Hippocampal formation (tissue), 2 donors: ENCODE measurements at regions not wholly inside any gene's neighbourhood (a gene's known extent, or its start where the extent isn't known, plus 50 kb on each side); places are given as distances from the start of the nearest gene placed in this dataset.

Experiments used
- DNase-seq, 2 donors: peaks; one replicate each; lab custom pipeline; 2025; lab: John Stamatoyannopoulos, UW

DNA sequence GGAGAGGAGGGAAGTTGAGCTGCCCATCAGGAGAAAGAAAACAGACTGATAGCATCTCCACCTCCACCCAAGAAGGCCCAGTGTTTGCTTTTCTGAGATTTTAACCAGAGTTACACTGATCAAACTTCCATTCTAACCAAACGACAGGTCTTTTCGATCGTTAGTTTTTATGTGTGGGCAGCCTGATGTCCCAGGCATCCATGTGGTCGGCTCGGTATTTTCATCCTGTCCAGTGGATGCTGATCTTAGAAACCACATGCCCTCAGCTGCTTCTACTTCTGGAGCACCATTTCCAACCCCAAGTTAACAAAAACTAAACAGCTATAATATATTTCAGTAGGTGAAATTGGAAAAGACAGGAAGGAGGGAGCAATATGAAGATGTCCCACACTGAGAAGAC, 536.8 kb upstream of the JAG1 start:
- DNase-seq: no peak

DNA sequence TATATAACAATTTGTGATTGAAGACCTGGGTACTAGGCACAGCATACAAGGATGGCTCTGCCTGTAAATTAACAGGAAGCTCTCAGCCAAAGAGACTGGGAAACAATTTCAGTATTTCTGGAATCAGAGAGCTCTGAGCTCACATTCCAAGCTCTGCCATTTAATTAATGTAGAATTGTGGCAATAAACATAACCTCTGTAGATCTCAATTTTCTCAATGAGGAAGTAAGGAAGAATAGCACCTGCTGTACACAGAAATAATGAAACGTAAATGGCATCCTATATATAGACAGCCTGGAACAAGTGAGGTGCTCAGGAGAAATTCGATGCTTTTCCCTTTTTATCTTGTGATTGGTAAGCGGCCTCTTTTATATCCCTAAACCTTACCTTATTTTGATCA, 538.5 kb upstream of the JAG1 start:
- no peak for DNase-seq

DNA sequence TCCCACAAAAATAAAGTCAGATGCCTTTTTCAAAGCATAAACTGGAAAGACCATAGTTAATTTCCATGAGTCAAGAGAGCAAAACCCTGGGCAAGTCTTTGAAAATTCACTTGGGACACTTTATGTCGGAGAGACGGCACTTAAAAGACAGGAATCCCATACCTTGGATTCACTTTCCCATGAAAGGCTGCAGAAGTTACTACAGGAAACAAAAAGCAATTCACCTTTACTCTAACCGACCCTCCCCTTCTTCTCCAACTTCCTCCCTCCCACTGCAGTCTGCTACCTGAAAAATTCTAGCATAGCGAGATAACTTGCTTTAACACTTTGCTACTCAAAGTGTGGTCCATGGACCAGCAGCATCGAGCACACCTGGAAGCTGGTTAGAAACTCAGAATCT, 539.1 kb upstream of the JAG1 start:
- no peak for DNase-seq

DNA sequence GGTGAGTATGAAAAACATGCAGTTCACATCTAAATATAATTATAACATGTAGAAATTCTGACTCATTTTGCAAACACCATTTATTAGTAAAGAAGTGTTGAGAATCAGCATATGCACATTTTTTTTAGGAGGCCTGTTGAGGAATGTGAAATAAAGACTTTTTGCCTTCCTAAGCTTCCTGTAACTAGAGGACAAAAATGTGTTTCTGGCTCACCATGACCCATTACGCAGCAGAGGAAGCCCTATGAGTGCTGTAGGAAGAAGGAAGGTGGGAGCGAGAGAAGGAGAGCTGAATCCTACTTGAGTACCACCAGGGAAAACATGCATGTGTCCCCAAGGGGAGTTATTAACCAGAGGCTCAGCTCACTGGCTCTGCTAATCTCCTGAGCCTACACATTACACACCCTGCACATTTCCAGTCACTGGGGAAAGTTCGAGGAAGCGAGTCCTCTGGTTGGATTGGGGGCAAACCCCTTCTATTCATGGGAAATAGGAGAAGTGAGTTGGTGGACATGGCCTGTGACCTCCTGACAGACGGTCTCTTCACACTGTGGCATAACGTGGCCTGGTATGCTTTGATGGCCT, 540.5 kb upstream of the JAG1 start:
- no peak for DNase-seq

DNA sequence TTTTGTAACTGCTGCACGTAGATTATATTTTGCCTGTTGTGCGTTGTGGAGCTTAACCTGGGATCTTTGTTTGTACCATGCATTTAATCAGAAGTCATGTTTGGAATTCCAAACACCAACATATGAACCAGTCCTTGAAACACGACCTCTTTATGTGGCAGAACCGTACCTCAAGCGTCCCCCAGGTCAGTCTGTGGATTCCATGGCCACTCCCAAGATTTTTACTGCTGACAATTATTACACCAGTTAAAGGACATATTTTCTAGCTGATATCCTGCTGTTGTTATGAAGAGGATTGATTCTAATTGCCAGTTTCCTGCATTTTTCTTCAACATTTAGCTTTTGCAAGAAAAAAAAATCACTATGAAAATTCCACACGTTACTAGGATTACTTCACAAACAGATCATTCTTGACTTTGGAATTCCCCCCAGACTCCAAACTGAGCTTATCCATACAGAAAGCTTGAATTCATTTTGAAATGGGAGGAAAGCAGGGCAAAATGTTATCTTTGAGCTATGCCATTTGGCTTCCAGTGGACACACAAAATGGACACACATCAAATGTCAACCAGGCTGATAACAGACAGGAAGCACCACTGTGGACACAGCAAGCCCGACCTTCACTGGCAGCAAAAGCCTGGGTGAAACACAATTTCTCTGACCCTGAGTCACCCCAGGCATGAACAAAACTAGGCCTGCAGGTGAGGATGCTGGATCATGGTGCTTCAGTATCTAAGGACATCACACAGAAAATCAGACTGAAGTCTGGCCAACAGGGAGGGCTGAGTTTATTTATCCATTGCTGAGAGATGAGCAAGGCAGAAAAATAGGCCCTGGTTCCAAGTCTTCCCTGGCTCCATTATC, 542.9 kb upstream of the JAG1 start:
- no peak for DNase-seq

DNA sequence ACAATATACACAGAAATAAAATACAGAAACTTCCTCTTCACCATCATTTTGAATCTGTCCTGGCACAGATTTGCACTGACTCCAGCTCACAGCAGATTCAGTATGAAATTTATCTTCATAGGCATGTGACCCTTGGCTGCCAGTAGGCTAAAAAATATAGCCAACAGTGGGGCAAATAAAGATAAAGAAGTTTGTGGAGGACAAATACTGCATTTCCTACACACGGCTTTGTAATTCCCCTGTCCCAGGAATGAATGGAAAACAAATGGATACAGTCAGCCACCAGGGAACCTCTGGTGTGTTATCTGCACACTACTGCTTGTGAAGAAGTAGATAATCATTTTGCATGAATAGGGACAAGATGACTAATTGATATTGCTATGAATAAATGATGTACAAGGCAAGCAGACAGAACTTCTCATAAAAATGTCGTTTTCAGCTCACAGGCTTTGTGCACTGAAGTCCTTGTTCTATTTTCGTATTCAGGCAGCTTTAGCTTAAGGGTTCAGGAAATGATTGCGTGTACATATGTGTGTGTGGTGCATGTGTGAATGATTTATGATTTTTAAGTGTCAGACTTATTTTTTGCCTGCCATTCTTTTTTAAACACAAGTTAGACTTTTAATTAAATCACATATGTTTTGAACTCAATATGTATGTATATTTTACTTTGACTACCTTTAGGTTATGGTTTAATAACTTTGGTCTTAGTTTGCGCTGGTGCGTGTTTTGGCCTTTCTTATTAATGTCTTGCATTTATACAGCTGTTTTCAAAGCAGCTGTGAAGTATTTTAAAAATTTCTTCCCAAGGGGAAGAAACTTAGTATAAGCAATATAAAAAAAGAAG, 543.8 kb upstream of the JAG1 start:
- DNase-seq: no peak

DNA sequence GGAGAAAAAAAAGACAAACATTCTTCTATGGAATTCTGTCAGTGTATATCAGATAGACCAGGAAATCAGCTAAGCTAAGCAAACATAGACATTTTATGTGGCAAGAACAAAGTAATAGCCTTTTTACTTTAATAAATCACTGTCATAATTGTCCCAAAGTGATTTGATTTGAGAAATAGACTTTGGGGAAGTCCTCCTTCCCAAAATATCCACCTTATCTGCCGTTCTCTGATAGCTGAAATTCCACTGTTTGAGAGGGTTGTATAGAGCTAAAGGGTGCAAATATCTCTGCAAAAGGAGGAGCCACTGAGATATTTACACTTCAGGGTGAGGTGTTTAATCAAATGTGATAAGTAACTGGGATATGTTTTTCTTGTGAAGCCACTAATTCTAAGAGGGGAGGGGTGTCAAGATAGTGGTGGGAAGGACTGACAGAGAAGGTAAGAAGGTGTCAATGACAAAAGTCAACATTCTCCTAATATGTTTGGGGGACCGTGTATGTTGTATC, 544.4 kb upstream of the JAG1 start:
- DNase-seq: no peak

DNA sequence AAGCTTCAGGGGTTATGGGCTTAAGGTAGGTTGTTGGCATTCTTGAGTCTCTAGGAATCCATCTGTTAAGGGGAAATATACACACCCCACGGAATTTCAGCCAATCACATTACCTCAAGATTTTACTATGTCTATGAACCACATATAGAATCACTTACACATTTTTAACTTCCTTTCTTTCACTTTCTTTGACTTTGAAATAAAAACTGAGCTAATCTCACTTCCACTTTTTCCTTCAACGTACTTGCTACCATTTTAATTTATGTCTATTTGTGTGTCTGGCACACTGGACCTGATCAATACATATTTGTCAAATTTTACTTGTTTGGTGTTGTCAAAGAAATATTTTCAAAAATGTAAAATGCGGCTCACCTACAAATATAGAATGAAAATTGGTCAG, 545.4 kb upstream of the JAG1 start:
- no peak for DNase-seq

DNA sequence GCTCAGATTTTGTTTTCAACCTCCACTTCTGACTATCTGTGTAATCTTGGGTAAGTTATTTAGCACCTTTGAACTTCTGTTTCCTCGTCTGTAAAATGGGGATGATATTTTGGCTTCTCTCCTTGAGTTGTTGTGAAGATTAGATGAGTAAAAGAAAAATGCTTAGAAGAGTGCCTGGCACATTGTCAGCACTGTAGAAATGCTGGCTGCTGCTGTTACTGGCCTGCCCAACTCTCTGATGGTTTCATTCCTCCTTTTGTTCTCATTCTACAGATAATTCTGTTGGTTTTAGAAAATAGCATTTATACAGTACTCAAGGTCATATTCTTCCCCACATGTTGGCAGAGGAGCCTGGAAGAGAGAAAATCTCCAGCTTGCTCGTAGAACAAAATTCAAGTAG, 547.2 kb upstream of the JAG1 start:
- no peak for DNase-seq

DNA sequence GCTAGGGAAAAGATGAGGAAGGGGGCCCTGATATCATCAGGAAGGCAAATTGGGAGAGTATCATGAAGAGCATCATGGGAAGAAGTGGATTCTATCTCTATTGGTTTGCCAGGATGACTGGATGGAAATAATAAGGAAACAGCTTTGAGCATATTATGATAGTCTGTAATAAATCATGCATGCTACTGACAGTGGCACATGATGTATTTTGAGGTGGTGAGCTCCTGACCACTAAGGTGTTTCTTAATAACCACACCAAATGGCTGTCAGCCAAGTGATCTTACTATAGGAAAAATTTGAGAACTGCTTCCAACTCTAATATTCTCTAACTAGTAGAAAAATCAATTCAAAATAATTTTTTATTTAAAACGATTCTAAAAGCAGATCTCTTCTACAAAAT, 548.4 kb upstream of the JAG1 start:
- DNase-seq: no peak

DNA sequence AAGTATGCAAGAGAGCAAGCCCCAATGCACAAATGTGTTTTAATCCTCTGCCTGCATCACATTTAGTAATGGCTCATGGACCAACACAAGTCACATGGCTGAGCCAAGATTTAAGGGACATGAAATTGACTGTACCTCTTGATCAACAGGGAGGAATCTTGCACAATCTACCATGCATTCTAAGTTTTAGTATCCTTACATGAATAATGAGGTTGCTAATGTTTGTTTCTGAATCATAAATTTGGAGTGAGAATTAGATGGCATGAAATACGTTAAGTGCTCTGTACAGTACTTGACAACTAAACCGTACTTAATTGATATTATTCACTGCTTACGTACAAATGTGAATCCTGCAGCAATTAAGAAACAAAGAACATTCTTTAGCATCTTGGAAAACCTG, 553.8 kb upstream of the JAG1 start:
- DNase-seq: no peak

DNA sequence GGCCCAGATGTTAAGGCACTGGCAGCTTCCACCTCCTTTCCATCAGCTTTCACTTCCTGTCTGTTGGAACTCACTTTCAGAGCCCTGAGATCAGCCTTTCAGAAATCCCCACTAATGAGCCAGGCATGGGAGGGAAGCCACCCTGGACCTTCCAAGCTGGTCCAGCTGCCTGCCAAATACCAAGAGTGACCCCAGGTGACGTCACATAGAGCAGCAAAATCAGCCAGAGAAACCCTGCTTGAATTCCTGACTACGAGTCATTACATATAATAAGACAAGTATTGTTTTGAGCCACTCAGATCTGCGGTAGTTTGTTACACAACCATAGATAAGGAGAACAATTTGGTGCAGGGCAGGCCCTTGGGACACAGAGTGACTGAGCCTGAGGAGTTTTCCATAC, 556.0 kb upstream of the JAG1 start:
- no peak for DNase-seq

DNA sequence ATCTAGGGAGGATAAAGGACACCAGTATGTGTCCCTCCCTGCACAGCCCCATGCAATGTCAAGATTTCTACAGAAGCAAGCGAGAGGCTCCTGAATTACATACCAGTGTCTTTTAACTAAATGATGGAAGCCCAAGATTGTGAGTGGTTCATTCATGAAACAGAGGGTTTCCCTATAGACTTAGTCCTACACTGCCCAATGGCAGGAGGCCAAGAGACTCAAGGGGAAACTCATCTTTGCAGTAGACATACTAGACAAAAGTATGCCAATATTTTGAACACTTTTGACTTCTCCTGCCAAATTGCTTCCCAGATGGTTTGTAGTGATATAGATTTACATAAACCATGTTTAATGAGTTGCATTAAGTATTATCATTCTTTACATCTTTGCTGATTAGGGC, 557.2 kb upstream of the JAG1 start:
- DNase-seq: no peak

DNA sequence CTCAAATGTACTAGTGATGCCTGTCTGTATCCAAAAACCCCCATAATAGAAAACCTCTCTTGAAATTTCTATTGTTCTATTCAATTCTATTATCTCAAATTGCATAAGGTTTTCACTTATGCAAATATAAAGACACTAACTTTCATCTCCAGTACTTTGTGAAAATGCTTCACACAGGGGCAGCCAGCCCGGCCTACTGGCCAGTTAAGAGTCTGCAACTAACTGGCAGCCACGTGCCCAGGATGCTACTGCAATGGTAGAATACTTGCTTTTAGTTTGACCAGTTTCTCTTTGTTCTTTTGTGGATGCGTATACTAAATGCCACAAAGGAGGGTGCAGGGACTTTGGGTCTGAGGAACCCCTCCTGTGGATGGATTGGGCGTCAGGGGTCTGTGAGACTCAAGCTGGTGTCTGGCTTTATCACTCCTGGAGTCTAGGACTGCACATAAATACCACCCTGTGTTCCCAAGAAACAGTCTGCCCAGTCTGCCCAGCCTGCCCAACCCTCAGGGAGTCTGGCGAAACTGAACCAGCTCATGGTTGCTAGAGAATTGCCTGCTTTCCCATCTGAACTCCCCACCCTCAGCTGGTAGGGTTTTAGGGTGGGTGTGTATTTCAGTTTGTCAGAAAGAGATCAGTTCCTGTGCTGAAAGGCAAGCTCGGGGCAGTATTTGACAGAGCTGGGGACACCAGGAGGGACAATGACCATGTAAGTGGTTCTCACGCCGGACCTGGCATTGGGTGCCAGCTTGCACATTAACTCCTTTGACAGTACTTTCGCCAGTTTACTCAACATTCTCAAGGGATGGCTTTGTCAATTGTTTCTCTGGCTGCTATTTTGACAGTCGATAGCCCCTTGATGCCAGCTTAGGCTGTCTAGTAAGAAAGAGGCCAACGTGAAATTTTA, 558.2 kb upstream of the JAG1 start:
- peak in 1 of 2 donors; percentile 15 for DNase-seq

DNA sequence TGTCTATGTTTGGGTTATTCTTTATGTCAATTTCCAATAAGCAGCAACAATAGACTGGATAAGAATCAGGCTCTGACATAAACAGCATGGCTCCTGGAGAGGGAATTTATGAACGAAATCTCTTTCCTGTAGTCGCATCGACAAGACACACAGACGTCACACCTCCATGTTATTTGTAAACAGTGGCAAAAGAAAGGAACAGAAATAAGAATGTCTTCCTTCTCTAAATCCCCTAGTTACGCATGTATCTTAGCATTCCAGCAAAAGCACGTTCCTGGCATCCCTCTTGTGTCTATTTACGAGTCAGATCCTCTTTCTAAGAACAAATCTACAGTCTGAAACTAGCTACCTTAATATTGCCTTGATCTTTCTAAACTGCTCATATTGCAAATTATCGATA, 559.1 kb upstream of the JAG1 start:
- no peak for DNase-seq

DNA sequence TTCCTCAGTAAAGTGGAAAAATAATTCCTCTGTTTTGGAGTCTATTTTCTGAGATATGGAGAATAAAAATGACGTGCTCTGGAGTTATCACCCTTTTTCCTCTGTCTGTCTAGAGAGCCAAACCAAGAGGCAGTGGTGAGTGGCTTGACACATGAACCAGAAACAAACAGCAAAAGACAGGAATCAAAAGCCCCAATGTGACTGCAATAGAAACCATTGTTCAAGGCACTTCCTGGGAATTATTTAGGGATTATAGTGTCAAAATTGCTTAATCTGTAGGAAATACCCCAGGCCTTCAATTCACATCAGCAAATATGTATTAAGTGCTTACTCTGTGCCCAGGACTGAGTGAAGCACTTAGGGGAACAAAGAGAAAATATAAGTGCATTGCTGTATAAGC, 560.4 kb upstream of the JAG1 start:
- DNase-seq: no peak

DNA sequence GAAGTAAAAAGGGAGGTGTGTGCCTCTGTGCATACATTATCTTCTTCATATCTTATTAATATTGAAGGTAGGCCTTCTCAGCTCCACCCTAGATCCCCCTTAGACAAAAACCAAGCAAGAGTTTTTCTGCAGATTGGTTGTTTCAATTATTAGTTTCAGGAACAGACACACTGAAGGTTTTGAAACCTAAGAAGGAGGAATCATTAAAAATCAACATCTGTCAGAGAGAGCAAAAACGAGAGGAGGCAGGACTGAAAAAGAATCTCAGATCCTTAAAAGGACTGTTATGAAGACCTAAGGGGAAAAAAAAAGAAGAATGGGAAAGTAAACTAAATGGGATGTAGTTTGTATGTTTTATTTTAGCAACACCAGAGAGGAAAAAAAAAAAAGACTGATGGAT, 560.8 kb upstream of the JAG1 start:
- DNase-seq: no peak

DNA sequence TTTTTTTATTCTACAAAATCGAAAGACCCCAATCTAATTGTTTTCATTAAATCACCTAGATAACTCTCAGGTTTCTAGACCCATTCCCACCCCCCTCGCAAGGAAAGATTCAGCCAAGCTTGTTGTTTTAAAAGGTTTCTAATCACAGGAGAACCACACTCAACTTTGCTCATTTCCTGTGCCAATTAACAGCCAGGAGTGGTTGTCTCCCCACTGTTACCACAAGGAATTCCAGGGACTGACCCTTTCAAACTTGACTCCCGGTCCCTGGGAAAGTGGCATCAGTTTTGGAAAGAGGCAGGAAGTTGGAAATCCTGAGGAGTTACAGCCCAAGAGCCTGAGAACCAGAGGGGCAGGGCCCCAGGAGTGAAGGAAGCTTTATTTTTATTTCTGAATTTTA, 561.3 kb upstream of the JAG1 start:
- no peak for DNase-seq

DNA sequence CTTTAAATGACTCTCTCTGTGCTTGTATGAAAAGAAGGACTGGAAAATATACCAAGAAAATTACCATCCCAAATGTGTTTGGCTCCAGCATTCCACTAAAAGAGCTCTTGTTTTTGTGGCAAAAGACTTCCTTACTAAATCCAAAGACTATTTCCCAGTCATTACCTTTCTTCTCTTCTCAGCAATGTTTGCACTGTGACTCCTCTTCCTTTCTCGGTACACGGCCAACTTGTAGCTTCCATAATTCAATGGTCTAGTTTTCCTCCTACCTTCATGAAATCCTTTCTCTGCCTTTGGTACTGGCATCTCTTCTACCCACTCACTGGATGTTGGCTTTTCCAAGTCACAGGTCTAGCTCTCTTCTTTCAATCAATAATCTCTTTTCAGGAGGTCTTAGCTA, 568.5 kb upstream of the JAG1 start:
- no peak for DNase-seq

DNA sequence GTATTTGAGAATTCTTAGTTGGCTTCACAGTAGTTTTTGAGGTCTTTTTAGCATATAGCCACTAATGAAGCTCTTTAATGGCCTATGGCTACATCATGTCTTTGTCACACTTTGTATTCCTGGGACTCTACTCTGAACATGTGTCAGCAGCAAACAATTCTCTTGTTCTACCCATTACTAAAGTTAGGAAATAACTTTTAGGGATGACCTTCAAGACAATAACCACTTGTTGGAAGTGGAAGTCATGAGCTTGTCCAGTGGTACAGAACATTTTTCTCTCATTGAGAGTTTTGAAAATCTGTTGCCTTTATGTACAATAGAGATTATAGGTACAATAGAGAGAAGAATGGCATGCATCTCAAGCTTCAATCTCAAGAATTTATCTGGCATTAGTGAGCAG, 571.6 kb upstream of the JAG1 start:
- DNase-seq: no peak

DNA sequence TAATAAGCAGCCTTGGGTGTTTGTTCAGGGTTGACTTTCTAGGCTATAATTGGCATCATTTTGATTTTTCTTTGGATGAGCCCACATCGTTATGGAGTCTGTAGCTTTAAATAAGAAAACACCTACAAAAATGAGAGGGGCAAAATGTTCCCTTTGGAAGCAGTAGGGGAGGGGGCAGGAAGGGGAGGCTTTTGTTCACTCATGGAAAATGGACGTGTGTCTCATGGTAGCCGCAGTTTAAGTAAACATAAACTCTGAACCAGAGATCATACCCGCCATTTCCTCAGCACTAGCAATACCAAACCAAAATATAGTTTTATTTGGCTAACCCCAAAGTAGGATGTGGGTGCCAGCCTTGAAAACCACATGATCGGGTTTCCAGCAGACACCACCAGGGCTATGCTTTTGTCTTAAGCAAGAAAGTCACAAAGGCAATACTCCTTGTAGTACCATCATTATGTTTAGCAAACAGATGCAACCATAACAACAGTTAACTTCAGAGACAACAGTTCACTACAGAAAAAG, 572.5 kb upstream of the JAG1 start:
- no peak for DNase-seq
